ENCODE measurements at regions not wholly inside any gene's neighbourhood (a gene's known extent, or its start where the extent isn't known, plus 50 kb on each side); places are given as distances from the start of the nearest gene placed in this dataset.

- POLR2A ChIA-PET: no interaction called here
- Mint-ChIP-seq H3K4me1 (no peaks in the 10 kb centered on the region), H3K27ac (no peak overlapping the region), H3K27me3 (no peaks in the 10 kb centered on the region), H3K9me3 (peaks cover 9% of the 10 kb centered on the region), H3K4me3 (no peak overlapping the region), H3K36me3 (ENCODE audit: low read depth) (no peaks in the 10 kb centered on the region)
- intact Hi-C loops (cut with micrococcal nuclease): no loop called here
- DNase-seq (no peak), ATAC-seq (ENCODE audit: low read depth) (no peak)
- CTCF ChIA-PET: no interaction called here
- TF ChIP-seq CTCF (IDR thresholded peaks at IDR 0.05): no peak
Measured at GRCh38 chr6:22970004-22970403, 400.6 kb downstream of the HDGFL1 start.

GRCh38 chr6:22972771-22973170, 403.4 kb downstream of the HDGFL1 start:
- ATAC-seq (ENCODE audit: low read depth) (no peak), DNase-seq (no peak)
- ChIA-PET CTCF (no interaction called here), POLR2A (no interaction called here)
- no peaks in the 10 kb centered on the region for H3K4me1 Mint-ChIP-seq
- intact Hi-C loops (cut with micrococcal nuclease): no loop called here
- TF ChIP-seq CTCF (IDR thresholded peaks at IDR 0.05): no peak
- H3K4me3 Mint-ChIP-seq: no peak overlapping the region
- no peaks in the 10 kb centered on the region for H3K27me3 Mint-ChIP-seq
- no peak overlapping the region for H3K27ac Mint-ChIP-seq
- H3K9me3 Mint-ChIP-seq: peaks cover 9% of the 10 kb centered on the region
- H3K36me3 Mint-ChIP-seq (ENCODE audit: low read depth): no peaks in the 10 kb centered on the region

- no peak overlapping the region for H3K4me3 Mint-ChIP-seq
- H3K9me3 Mint-ChIP-seq: peaks cover 7% of the 10 kb centered on the region
- TF ChIP-seq CTCF (IDR thresholded peaks at IDR 0.05): no peak
- H3K27ac Mint-ChIP-seq: no peak overlapping the region
- ATAC-seq (ENCODE audit: low read depth) (no peak), DNase-seq (no peak)
- intact Hi-C loops (cut with micrococcal nuclease): no loop called here
- POLR2A ChIA-PET: no interaction called here
- no peaks in the 10 kb centered on the region for H3K4me1 Mint-ChIP-seq
- no peaks in the 10 kb centered on the region for H3K27me3 Mint-ChIP-seq
- CTCF ChIA-PET: no interaction called here
- no peaks in the 10 kb centered on the region for H3K36me3 Mint-ChIP-seq (ENCODE audit: low read depth)
Measured at GRCh38 chr6:22975079-22975478, 405.7 kb downstream of the HDGFL1 start.

GRCh38 chr6:22980446-22980845, 411.1 kb downstream of the HDGFL1 start:
- ChIA-PET POLR2A (no interaction called here), CTCF (no interaction called here)
- H3K27ac Mint-ChIP-seq: no peak overlapping the region
- peaks cover 9% of the 10 kb centered on the region for H3K9me3 Mint-ChIP-seq
- H3K4me3 Mint-ChIP-seq: no peak overlapping the region
- H3K27me3 Mint-ChIP-seq: no peaks in the 10 kb centered on the region
- H3K4me1 Mint-ChIP-seq: no peaks in the 10 kb centered on the region
- no peak for TF ChIP-seq CTCF (IDR thresholded peaks at IDR 0.05)
- ATAC-seq (ENCODE audit: low read depth) (no peak), DNase-seq (no peak)
- intact Hi-C loops (cut with micrococcal nuclease): no loop called here
- no peaks in the 10 kb centered on the region for H3K36me3 Mint-ChIP-seq (ENCODE audit: low read depth)

- CTCF ChIA-PET: no interaction called here
- peaks cover 8% of the 10 kb centered on the region for H3K9me3 Mint-ChIP-seq
- H3K36me3 Mint-ChIP-seq (ENCODE audit: low read depth): no peaks in the 10 kb centered on the region
- H3K27ac Mint-ChIP-seq: no peak overlapping the region
- DNase-seq (no peak), ATAC-seq (ENCODE audit: low read depth) (no peak)
- H3K4me1 Mint-ChIP-seq: no peaks in the 10 kb centered on the region
- TF ChIP-seq CTCF (IDR thresholded peaks at IDR 0.05): no peak
- POLR2A ChIA-PET: no interaction called here
- H3K4me3 Mint-ChIP-seq: no peak overlapping the region
- intact Hi-C loops (cut with micrococcal nuclease): no loop called here
- no peaks in the 10 kb centered on the region for H3K27me3 Mint-ChIP-seq
Measured at GRCh38 chr6:23002044-23002619, 432.8 kb downstream of the HDGFL1 start.
